Nephron (organoid): ENCODE measurements at regions not wholly inside any gene's neighbourhood (a gene's known extent, or its start where the extent isn't known, plus 50 kb on each side); places are given as distances from the start of the nearest gene placed in this dataset.

Experiments used
- H3K27ac Mint-ChIP-seq, 3 experiments: 2 replicates each; pipeline ENCODE4 v1.8.0; 2020; ENCODE audit warnings: mixed read lengths in 3 of 3, mild to moderate bottlenecking in 2 of 3, moderate library complexity in 1 of 3
- H3K27me3 Mint-ChIP-seq: 2 replicates; pipeline ENCODE4 v1.8.0; 2021; ENCODE audit warnings: low read depth, mild to moderate bottlenecking, moderate library complexity, mixed read lengths
- H3K36me3 Mint-ChIP-seq: 2 replicates; pipeline ENCODE4 v1.8.0; 2020; ENCODE audit warnings: low read depth, mixed read lengths
- H3K4me1 Mint-ChIP-seq: 2 replicates; pipeline ENCODE4 v1.8.0; 2020; ENCODE audit warnings: mixed read lengths
- H3K4me3 Mint-ChIP-seq, 3 experiments: 2 replicates each; pipeline ENCODE4 v1.8.0; 2020; ENCODE audit warnings: mild to moderate bottlenecking in 3 of 3, mixed read lengths in 3 of 3, moderate library complexity in 2 of 3
- H3K9me3 Mint-ChIP-seq: 2 replicates; pipeline ENCODE4 v1.8.0; 2020; ENCODE audit warnings: mixed read lengths
- TF ChIP-seq, protein P1 (sequence below), 3 experiments: fragments of 200-600 bp; sonication (generic); IDR thresholded peaks; one replicate each; pipeline ENCODE4 v1.5.0; 2021; ENCODE audit warnings: antibody characterized with exemption in 3 of 3; ENCODE audit not compliant: unreplicated experiment in 3 of 3

DNA sequence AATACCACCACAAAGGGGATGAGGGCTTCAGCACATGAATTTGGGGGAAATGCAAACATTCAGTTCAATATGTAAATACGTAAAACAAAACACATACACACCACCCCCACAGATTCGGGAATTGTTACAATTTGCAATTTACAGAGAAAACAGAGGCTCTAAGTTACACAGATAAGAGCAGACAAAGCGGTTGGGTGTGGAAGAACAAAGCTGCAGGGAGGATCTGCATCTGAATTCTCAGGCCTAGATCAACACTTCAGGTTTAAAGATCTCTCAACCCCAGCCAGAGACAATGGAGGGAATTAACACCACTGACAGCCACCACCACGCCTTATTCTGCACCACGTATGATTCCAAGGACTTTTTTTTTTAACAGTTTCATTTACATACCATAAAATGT lies 375.5 kb downstream of the BCL11B start:
- H3K4me3 Mint-ChIP-seq = no peak overlapping the region
- TF ChIP-seq, protein P1, sequence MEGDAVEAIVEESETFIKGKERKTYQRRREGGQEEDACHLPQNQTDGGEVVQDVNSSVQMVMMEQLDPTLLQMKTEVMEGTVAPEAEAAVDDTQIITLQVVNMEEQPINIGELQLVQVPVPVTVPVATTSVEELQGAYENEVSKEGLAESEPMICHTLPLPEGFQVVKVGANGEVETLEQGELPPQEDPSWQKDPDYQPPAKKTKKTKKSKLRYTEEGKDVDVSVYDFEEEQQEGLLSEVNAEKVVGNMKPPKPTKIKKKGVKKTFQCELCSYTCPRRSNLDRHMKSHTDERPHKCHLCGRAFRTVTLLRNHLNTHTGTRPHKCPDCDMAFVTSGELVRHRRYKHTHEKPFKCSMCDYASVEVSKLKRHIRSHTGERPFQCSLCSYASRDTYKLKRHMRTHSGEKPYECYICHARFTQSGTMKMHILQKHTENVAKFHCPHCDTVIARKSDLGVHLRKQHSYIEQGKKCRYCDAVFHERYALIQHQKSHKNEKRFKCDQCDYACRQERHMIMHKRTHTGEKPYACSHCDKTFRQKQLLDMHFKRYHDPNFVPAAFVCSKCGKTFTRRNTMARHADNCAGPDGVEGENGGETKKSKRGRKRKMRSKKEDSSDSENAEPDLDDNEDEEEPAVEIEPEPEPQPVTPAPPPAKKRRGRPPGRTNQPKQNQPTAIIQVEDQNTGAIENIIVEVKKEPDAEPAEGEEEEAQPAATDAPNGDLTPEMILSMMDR (IDR thresholded peaks at IDR 0.05; ENCODE audit: unreplicated experiment in 3 of 3) = no peak
- peaks cover 35% of the 10 kb centered on the region for H3K27me3 Mint-ChIP-seq
- H3K36me3 Mint-ChIP-seq = no peaks in the 10 kb centered on the region
- no peak overlapping the region for H3K27ac Mint-ChIP-seq
- peaks cover 3% of the 10 kb centered on the region for H3K9me3 Mint-ChIP-seq
- peaks cover 10% of the 10 kb centered on the region for H3K4me1 Mint-ChIP-seq

DNA sequence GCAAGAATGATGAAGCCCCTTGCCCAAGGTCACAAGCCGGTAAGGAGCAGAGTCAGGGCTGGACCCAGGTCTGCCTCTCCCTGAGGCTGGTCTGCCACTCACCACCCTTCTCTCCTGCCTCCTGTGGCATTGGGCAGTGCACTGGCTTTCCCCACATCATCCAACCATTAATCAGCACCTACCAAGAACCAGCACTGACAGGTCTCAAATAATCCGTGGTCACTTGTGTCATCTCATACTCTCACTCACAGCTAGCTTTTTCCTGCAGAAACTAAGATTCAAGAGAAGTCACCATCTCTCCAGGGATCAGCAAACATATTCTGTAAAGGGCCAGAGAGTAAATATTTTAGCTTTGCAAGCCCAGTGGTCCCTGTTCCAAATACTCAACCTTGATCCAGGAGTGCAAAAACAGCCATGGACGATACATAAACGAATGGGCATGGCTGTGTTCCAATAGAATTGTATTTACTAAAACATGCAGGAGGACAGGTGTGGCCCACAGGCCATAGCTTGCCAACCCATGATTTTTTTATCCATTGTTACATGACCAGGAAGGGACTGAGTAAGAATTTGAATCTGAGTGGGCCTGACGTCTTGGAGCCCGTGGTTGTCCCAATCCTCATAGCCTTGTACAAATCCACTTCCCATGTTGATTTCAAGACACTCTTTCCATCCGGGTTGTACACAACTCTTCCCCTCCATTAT lies 374.2 kb downstream of the BCL11B start:
- Mint-ChIP-seq H3K4me1 (peaks cover 10% of the 10 kb centered on the region), H3K9me3 (peaks cover 3% of the 10 kb centered on the region), H3K4me3 (no peak overlapping the region), H3K36me3 (no peaks in the 10 kb centered on the region), H3K27me3 (peaks cover 36% of the 10 kb centered on the region), H3K27ac (no peak overlapping the region)
- TF ChIP-seq, protein P1 (IDR thresholded peaks at IDR 0.05; ENCODE audit: unreplicated experiment in 3 of 3) = no peak

DNA sequence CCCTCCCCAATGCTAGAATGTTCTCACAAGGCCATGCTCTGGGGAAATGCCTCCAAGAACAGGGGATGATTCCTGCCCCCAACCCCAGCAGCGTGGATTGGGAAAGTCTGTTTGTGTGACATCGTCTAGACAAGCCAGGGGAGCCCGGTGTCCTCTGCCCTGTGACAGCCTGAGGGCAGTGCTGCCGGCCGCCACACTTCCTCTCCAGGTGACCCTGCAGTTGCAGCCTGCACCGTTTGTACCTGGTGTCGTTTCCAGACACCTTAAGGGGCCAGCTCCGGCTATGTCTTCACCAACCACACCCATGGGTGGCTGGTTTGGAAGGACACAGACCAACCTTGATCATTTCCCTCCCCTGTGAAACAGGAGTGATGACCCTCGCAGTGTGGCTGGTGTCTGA lies 372.6 kb downstream of the BCL11B start:
- peaks cover 25% of the 10 kb centered on the region for H3K27me3 Mint-ChIP-seq
- peaks cover 21% of the 10 kb centered on the region for H3K4me1 Mint-ChIP-seq
- H3K36me3 Mint-ChIP-seq = no peaks in the 10 kb centered on the region
- H3K4me3 Mint-ChIP-seq = no peak overlapping the region
- H3K27ac Mint-ChIP-seq = no peak overlapping the region
- peaks cover 3% of the 10 kb centered on the region for H3K9me3 Mint-ChIP-seq
- TF ChIP-seq, protein P1 (IDR thresholded peaks at IDR 0.05; ENCODE audit: unreplicated experiment in 3 of 3) = no peak

DNA sequence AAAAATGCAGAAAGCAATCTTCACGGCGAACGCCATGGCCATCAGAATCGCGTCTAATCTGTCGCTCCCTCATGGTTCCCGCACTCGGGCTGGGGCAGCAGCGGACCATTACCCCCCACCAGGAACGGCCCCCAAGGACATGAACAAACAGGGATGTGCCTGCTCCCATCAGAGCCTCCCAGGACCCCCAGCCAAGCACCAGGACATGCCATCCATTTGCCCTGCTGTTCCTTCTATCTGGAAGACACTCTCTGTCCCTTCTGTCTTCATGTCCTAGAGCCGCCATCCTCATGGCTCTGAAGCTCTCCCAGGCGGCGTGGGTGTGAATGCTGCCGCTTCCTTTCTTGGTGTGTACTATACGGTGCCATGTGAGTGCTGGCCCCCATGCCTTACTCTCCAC lies 371.8 kb downstream of the BCL11B start:
- Mint-ChIP-seq H3K4me1 (peaks cover 25% of the 10 kb centered on the region), H3K36me3 (no peaks in the 10 kb centered on the region), H3K27me3 (peaks cover 25% of the 10 kb centered on the region), H3K9me3 (peaks cover 3% of the 10 kb centered on the region), H3K27ac (no peak overlapping the region), H3K4me3 (no peak overlapping the region)
- TF ChIP-seq, protein P1 (IDR thresholded peaks at IDR 0.05; ENCODE audit: unreplicated experiment in 3 of 3) = no peak

DNA sequence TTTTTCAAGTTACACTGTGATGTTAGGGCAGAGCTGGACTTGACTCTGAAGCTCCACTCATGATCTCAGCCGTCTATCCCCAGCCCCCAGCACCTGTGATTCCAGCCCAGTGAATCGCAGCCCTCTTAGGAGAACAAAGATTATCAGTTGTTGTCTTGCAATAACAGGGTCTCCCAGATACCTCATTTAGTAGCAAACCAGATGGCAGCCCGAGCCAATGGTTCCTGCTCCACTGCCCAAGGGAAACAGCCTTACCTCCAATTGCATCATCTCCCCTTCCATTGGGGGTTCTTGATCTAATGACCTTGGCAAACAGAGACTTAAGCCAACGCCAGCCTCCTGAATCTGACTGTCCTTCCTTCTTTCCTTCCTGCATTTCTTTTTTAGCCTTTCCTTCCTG lies 371.2 kb downstream of the BCL11B start:
- no peak overlapping the region for H3K27ac Mint-ChIP-seq
- H3K4me1 Mint-ChIP-seq = peaks cover 26% of the 10 kb centered on the region
- H3K4me3 Mint-ChIP-seq = no peak overlapping the region
- no peaks in the 10 kb centered on the region for H3K36me3 Mint-ChIP-seq
- peaks cover 21% of the 10 kb centered on the region for H3K27me3 Mint-ChIP-seq
- H3K9me3 Mint-ChIP-seq = peaks cover 3% of the 10 kb centered on the region
- TF ChIP-seq, protein P1 (IDR thresholded peaks at IDR 0.05; ENCODE audit: unreplicated experiment in 3 of 3) = no peak
